Endothelial cell of umbilical vein (primary cell): ENCODE measurements at regions not wholly inside any gene's neighbourhood (a gene's known extent, or its start where the extent isn't known, plus 50 kb on each side); places are given as distances from the start of the nearest gene placed in this dataset.

Experiments used
- CTCF ChIP-seq, 2 donors: IDR thresholded peaks; 1 replicate in 1 of 2; 2 replicates in 1 of 2; pipeline ENCODE4 v1.5.1; 2011; ENCODE audit warnings: low read length in 2 of 2, mild to moderate bottlenecking in 2 of 2, moderate library complexity in 2 of 2, control low read depth in 1 of 2, inconsistent platforms in 1 of 2, low read depth in 1 of 2; ENCODE audit not compliant: insufficient read depth in 1 of 2; ENCODE audit errors: extremely low read depth in 1 of 2
- EZH2 ChIP-seq: IDR thresholded peaks from 2 replicates; pipeline ENCODE4 v1.6.1; 2012; ENCODE audit warnings: borderline replicate concordance, low read depth, mild to moderate bottlenecking, moderate library complexity, low read length, inconsistent platforms; ENCODE audit not compliant: severe bottlenecking
- FOS ChIP-seq: IDR thresholded peaks from 2 replicates; pipeline ENCODE4 v1.6.1; 2011; ENCODE audit warnings: mild to moderate bottlenecking, low read length, moderate library complexity, borderline replicate concordance; ENCODE audit not compliant: insufficient read depth
- MAX ChIP-seq: IDR thresholded peaks from 2 replicates; pipeline ENCODE4 v1.6.1; 2011; ENCODE audit not compliant: insufficient read depth, insufficient read length
- POLR2A ChIP-seq: IDR thresholded peaks from 2 replicates; pipeline ENCODE4 v1.6.1; 2012; ENCODE audit warnings: low read depth, mild to moderate bottlenecking, control low read depth, low read length
- POLR2AphosphoS5 ChIP-seq: IDR thresholded peaks from 2 replicates; pipeline ENCODE4 v1.6.1; 2012; ENCODE audit warnings: low read depth, mild to moderate bottlenecking, control low read depth, low read length, moderate library complexity; ENCODE audit not compliant: insufficient read depth

- TF ChIP-seq CTCF (IDR thresholded peaks at IDR 0.05; ENCODE audit: extremely low read depth in 1 of 2, insufficient read depth in 1 of 2, low read depth in 1 of 2, low read length in 2 of 2) (no peak), POLR2AphosphoS5 (no peak), POLR2A (no peak), EZH2 (no peak), FOS (no peak), MAX (no peak)
Observed at GRCh38 chr3:81437683-81438082, 323.8 kb downstream of the GBE1 start.
